ENCODE measurements at regions not wholly inside any gene's neighbourhood (a gene's known extent, or its start where the extent isn't known, plus 50 kb on each side); places are given as distances from the start of the nearest gene placed in this dataset.

GRCh38 chr3:40997711-40998519 lies 201.4 kb upstream of the CTNNB1 start:
- DNase-seq = no peak

GRCh38 chr3:40999682-41000081 lies 199.6 kb upstream of the CTNNB1 start:
- no peak for DNase-seq

GRCh38 chr3:41000471-41000870 lies 198.8 kb upstream of the CTNNB1 start:
- DNase-seq = no peak

- DNase-seq = no peak
Measured at GRCh38 chr3:41001556-41001955, 197.7 kb upstream of the CTNNB1 start.

GRCh38 chr3:41002104-41002503 lies 197.2 kb upstream of the CTNNB1 start:
- DNase-seq = no peak

- DNase-seq = no peak
Measured at GRCh38 chr3:41007399-41007798, 191.9 kb upstream of the CTNNB1 start.

- no peak for DNase-seq
Measured at GRCh38 chr3:41011854-41012253, 187.5 kb upstream of the CTNNB1 start.

- DNase-seq = no peak
Measured at GRCh38 chr3:41018855-41019254, 180.4 kb upstream of the CTNNB1 start.

GRCh38 chr3:41024031-41024836 lies 175.1 kb upstream of the CTNNB1 start:
- DNase-seq = no peak

GRCh38 chr3:41026394-41027177 lies 172.7 kb upstream of the CTNNB1 start:
- no peak for DNase-seq

GRCh38 chr3:41029356-41029755 lies 169.9 kb upstream of the CTNNB1 start:
- DNase-seq = no peak

GRCh38 chr3:41030220-41030619 lies 169.1 kb upstream of the CTNNB1 start:
- no peak for DNase-seq

GRCh38 chr3:41031401-41031800 lies 167.9 kb upstream of the CTNNB1 start:
- no peak for DNase-seq

- DNase-seq = no peak
Measured at GRCh38 chr3:41033956-41034519, 165.3 kb upstream of the CTNNB1 start.

GRCh38 chr3:41035456-41036022 lies 163.8 kb upstream of the CTNNB1 start:
- DNase-seq = no peak

- no peak for DNase-seq
Measured at GRCh38 chr3:41037651-41038334, 161.5 kb upstream of the CTNNB1 start.

GRCh38 chr3:41040256-41040655 lies 159.0 kb upstream of the CTNNB1 start:
- no peak for DNase-seq

- DNase-seq = no peak
Measured at GRCh38 chr3:41041462-41041861, 157.8 kb upstream of the CTNNB1 start.

GRCh38 chr3:41041899-41042298 lies 157.4 kb upstream of the CTNNB1 start:
- no peak for DNase-seq

- no peak for DNase-seq
Measured at GRCh38 chr3:41044523-41044922, 154.8 kb upstream of the CTNNB1 start.

- DNase-seq = no peak
Measured at GRCh38 chr3:41045491-41045890, 153.8 kb upstream of the CTNNB1 start.

GRCh38 chr3:41050144-41050543 lies 149.2 kb upstream of the CTNNB1 start:
- DNase-seq = no peak

Data from activated CD4-positive, alpha-beta T cell treated with anti-CD3 and anti-CD28 coated beads, Interleukin-10, Interleukin-2, amounts not matched to agents 100 ng/mL and 50 ng/mL, durations not matched to agents 16 hours and 8 hours (primary cell).